ENCODE measurements at regions not wholly inside any gene's neighbourhood (a gene's known extent, or its start where the extent isn't known, plus 50 kb on each side); places are given as distances from the start of the nearest gene placed in this dataset.
"Not testable (repeated sequence)": the region's sequence is repeated elsewhere in the genome, so short reads cannot be mapped to it uniquely, and the experiment has no call there.

GRCh38 chr3:193927413-193928206, 208.3 kb upstream of the HES1 start:
- not testable (repeated sequence) for TF ChIP-seq POLR2A, CTCF (IDR thresholded peaks at IDR 0.05)

Measured in lower leg skin (tissue), 3 donors.